ENCODE measurements at regions not wholly inside any gene's neighbourhood (a gene's known extent, or its start where the extent isn't known, plus 50 kb on each side); places are given as distances from the start of the nearest gene placed in this dataset.

GRCh38 chr19:31976775-31977536 is 368.5 kb upstream of the ZNF507 start:
- no peak overlapping the region for H3K4me3 Mint-ChIP-seq
- ATAC-seq: peak in 1 of 2 donors; percentile 11
- no peak overlapping the region for H3K27ac Mint-ChIP-seq
- no peak for DNase-seq (ENCODE audit: low spot score)
- no peaks in the 10 kb centered on the region for H3K36me3 Mint-ChIP-seq
- no peaks in the 10 kb centered on the region for H3K9me3 Mint-ChIP-seq
- no peaks in the 10 kb centered on the region for H3K4me1 Mint-ChIP-seq (ENCODE audit: low read depth in 2 of 2)
- peaks cover 3 to 7% of the 10 kb centered on the region in 2 donors for H3K27me3 Mint-ChIP-seq

DNA sequence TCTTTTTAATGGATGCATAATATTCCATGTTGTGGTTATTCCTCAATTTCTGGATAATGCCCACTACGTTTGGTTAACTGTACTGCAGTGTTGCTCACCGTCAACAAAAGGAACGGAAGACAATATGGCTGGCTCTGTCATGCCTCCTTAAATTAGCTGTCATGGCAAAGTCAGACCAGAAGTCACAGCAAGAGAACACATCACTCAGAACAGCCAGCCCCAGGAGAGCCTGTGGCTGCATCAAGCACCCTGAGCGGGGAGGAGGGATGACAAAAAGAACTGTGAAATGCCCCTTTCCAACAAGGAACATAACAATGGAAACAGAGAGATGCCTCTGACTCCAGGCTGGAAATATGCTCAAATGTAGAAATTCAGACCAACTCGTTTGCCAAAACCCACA is 366.0 kb upstream of the ZNF507 start:
- no peaks in the 10 kb centered on the region for H3K36me3 Mint-ChIP-seq
- no peaks in the 10 kb centered on the region for H3K9me3 Mint-ChIP-seq
- no peaks in the 10 kb centered on the region for H3K4me1 Mint-ChIP-seq (ENCODE audit: low read depth in 2 of 2)
- DNase-seq (ENCODE audit: low spot score) (no peak), ATAC-seq (no peak)
- peaks cover 3 to 10% of the 10 kb centered on the region in 2 donors for H3K27me3 Mint-ChIP-seq
- H3K4me3 Mint-ChIP-seq: no peak overlapping the region
- no peak overlapping the region for H3K27ac Mint-ChIP-seq

DNA sequence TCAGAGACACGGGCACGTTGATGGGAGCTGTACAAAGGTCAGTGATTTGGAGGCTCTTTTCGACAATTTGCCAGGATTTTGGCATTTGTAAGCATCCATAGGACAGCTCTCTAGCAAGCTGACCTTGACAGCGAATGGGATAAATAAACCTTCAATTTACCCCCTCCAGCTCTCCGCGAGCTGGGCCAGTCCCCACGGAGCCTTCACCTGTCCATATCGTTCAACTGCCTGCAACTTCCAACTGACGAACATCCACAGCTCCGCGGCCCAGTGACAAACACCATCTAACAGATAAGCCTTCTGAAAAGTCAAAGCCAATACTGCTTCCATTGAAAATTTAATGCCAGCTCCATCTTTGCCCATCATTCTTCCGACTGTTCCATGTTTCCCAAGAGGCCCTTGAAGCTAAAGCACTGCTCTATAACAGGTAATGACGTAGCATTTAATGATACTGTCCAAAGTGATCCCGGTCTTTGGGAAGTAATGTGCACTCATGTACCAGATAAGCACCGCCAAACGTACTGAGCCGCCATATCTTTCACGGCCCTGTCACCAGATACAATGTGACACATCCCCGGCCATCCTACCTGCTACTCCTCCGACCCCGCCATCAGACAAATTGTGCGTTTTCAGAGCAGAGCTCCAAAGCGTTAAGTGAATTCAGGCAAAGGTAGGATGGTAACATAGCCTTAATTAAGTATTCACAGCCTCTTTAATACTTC is 365.3 kb upstream of the ZNF507 start:
- no peak for DNase-seq (ENCODE audit: low spot score)
- H3K4me1 Mint-ChIP-seq (ENCODE audit: low read depth in 2 of 2): no peaks in the 10 kb centered on the region
- no peaks in the 10 kb centered on the region for H3K36me3 Mint-ChIP-seq
- ATAC-seq: no peak
- H3K27ac Mint-ChIP-seq: no peak overlapping the region
- no peak overlapping the region for H3K4me3 Mint-ChIP-seq
- H3K27me3 Mint-ChIP-seq: peaks cover 3 to 15% of the 10 kb centered on the region in 2 donors
- H3K9me3 Mint-ChIP-seq: no peaks in the 10 kb centered on the region

DNA sequence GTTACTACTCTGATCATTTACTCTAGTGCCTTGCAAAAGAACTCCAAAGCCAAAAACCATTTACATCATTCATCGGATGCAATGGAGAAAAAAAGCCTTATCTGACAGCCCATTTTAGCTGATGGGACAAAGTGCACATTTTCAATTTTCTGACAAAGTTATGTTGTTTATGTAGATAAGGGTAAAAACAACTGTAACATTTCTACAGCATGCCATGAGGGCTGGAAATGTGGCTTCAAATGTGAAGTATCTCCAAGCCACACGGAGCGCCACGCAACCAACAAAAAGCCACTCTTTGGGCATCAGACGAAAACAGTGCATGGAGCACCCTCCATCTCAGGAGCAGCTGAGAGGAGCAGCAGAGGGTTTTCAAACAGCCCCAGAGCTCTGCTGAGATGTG is 364.6 kb upstream of the ZNF507 start:
- H3K27me3 Mint-ChIP-seq: peaks cover 3 to 15% of the 10 kb centered on the region in 2 donors
- H3K4me3 Mint-ChIP-seq: no peak overlapping the region
- DNase-seq (ENCODE audit: low spot score) (no peak), ATAC-seq (no peak)
- no peak overlapping the region for H3K27ac Mint-ChIP-seq
- H3K36me3 Mint-ChIP-seq: no peaks in the 10 kb centered on the region
- H3K9me3 Mint-ChIP-seq: no peaks in the 10 kb centered on the region
- H3K4me1 Mint-ChIP-seq (ENCODE audit: low read depth in 2 of 2): no peaks in the 10 kb centered on the region

- ATAC-seq (peak in 1 of 2 donors; percentile 17), DNase-seq (ENCODE audit: low spot score) (no peak)
- H3K27ac Mint-ChIP-seq: no peak overlapping the region
- H3K27me3 Mint-ChIP-seq: peaks cover 3 to 15% of the 10 kb centered on the region in 2 donors
- no peak overlapping the region for H3K4me3 Mint-ChIP-seq
- H3K9me3 Mint-ChIP-seq: no peaks in the 10 kb centered on the region
- H3K4me1 Mint-ChIP-seq (ENCODE audit: low read depth in 2 of 2): no peaks in the 10 kb centered on the region
- no peaks in the 10 kb centered on the region for H3K36me3 Mint-ChIP-seq
Observed at GRCh38 chr19:31981545-31981944, 363.9 kb upstream of the ZNF507 start.

DNA sequence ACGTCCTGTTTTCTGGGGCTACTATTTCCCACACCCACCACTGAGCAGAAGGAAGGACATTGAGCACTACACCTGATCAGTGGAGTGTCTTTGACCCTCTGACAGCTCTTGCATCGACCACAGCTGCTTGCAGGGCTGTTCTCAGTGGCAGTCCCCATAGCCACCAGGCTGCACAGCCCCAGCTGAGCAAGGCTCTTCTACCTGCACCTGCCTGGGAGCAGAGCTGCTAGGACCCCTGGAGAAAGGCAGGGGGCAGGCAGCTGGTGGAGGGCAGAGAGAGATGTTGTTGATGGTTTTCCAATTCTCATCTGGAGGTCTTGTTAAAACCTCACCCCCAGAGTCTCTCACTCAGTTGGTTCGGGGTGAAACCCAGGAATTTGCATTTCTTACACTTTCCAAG is 361.8 kb upstream of the ZNF507 start:
- no peak for DNase-seq (ENCODE audit: low spot score)
- Mint-ChIP-seq H3K27me3 (peaks cover 8 to 20% of the 10 kb centered on the region in 2 donors), H3K4me1 (ENCODE audit: low read depth in 2 of 2) (no peaks in the 10 kb centered on the region), H3K36me3 (no peaks in the 10 kb centered on the region), H3K27ac (no peak overlapping the region), H3K9me3 (peaks cover 3% of the 10 kb centered on the region), H3K4me3 (no peak overlapping the region)
- no peak for ATAC-seq

DNA sequence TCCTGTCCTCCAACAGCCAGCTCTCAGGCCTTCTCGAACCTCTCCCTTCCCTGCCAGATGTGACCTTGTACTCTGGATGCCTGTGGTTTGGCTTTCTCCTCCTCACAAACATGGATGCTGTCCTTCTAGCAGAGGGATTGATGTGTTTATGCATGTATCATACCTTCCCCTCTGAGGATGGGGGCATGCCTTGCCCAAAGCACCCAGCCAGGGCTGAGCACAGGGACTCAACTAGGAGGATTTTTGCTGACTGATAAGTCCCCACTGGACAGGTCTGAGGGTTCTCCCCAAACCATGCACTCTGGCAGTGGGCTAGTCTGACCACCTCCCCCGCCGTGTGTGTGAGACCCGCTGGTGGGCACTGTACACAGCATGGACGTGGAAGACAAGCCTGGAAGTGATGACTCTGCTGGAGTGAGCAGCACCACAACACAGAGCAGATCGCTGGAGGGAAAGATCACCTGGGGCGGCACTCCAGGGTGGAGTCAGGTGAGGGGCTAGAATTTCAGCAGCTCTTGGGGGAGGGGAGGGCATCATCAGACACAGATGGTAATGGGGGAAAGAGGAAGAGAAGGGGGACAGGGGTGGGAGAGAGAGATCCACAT is 360.3 kb upstream of the ZNF507 start:
- Mint-ChIP-seq H3K36me3 (no peaks in the 10 kb centered on the region), H3K27ac (no peak overlapping the region), H3K4me3 (no peak overlapping the region), H3K27me3 (peaks cover 8 to 22% of the 10 kb centered on the region in 2 donors), H3K4me1 (ENCODE audit: low read depth in 2 of 2) (peaks cover 0 to 2% of the 10 kb centered on the region in 2 donors), H3K9me3 (peaks cover 4% of the 10 kb centered on the region)
- ATAC-seq (peak; percentile 27 to 29), DNase-seq (ENCODE audit: low spot score) (no peak)

GRCh38 chr19:31986951-31987350 is 358.5 kb upstream of the ZNF507 start:
- no peaks in the 10 kb centered on the region for H3K36me3 Mint-ChIP-seq
- DNase-seq (ENCODE audit: low spot score) (no peak), ATAC-seq (no peak)
- H3K9me3 Mint-ChIP-seq: peaks cover 6% of the 10 kb centered on the region
- no peak overlapping the region for H3K27ac Mint-ChIP-seq
- H3K4me1 Mint-ChIP-seq (ENCODE audit: low read depth in 2 of 2): peaks cover 0 to 2% of the 10 kb centered on the region in 2 donors
- H3K27me3 Mint-ChIP-seq: peaks cover 9 to 25% of the 10 kb centered on the region in 2 donors
- no peak overlapping the region for H3K4me3 Mint-ChIP-seq

DNA sequence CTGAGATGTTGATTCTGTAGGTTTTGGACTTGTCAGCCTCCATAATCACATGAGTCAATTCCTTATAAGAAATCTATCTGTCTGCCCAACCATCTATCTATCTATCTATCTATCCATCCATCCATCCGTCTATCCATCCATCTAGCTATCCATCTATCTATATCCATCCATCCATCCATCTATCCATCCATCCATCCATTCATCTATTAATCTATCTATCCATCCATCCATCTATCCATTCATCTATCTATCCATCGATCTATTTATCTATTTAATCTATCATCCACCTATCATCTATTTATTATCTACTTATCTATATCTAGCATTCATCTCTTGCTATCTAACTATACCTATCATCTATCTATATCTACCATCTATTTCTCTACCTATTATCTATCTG is 357.2 kb upstream of the ZNF507 start:
- Mint-ChIP-seq H3K27ac (no peak overlapping the region), H3K27me3 (peaks cover 9 to 25% of the 10 kb centered on the region in 2 donors), H3K36me3 (no peaks in the 10 kb centered on the region), H3K9me3 (peaks cover 6% of the 10 kb centered on the region), H3K4me1 (ENCODE audit: low read depth in 2 of 2) (peaks cover 0 to 2% of the 10 kb centered on the region in 2 donors), H3K4me3 (no peak overlapping the region)
- DNase-seq (ENCODE audit: low spot score) (no peak), ATAC-seq (no peak)

GRCh38 chr19:31991984-31992655 is 353.3 kb upstream of the ZNF507 start:
- DNase-seq (ENCODE audit: low spot score) (no peak), ATAC-seq (no peak)
- peaks cover 5% of the 10 kb centered on the region for H3K36me3 Mint-ChIP-seq
- H3K27ac Mint-ChIP-seq: no peak overlapping the region
- H3K4me3 Mint-ChIP-seq: no peak overlapping the region
- peaks cover 0 to 2% of the 10 kb centered on the region in 2 donors for H3K4me1 Mint-ChIP-seq (ENCODE audit: low read depth in 2 of 2)
- peaks cover 5% of the 10 kb centered on the region for H3K9me3 Mint-ChIP-seq
- H3K27me3 Mint-ChIP-seq: peaks cover 7 to 29% of the 10 kb centered on the region in 2 donors

GRCh38 chr19:31992750-31993149 is 352.7 kb upstream of the ZNF507 start:
- no peak overlapping the region for H3K4me3 Mint-ChIP-seq
- peaks cover 7 to 34% of the 10 kb centered on the region in 2 donors for H3K27me3 Mint-ChIP-seq
- H3K27ac Mint-ChIP-seq: no peak overlapping the region
- ATAC-seq: peak in 1 of 2 donors; percentile 15
- peaks cover 5% of the 10 kb centered on the region for H3K36me3 Mint-ChIP-seq
- peaks cover 0 to 2% of the 10 kb centered on the region in 2 donors for H3K4me1 Mint-ChIP-seq (ENCODE audit: low read depth in 2 of 2)
- H3K9me3 Mint-ChIP-seq: peaks cover 5% of the 10 kb centered on the region
- no peak for DNase-seq (ENCODE audit: low spot score)

- peaks cover 2% of the 10 kb centered on the region for H3K9me3 Mint-ChIP-seq
- DNase-seq (ENCODE audit: low spot score) (no peak), ATAC-seq (no peak)
- H3K4me1 Mint-ChIP-seq (ENCODE audit: low read depth in 2 of 2): no peaks in the 10 kb centered on the region
- no peak overlapping the region for H3K4me3 Mint-ChIP-seq
- H3K36me3 Mint-ChIP-seq: peaks cover 5% of the 10 kb centered on the region
- H3K27ac Mint-ChIP-seq: no peak overlapping the region
- peaks cover 4 to 16% of the 10 kb centered on the region in 2 donors for H3K27me3 Mint-ChIP-seq
Observed at GRCh38 chr19:31995546-31995945, 349.9 kb upstream of the ZNF507 start.

GRCh38 chr19:32010071-32010470 is 335.3 kb upstream of the ZNF507 start:
- DNase-seq (ENCODE audit: low spot score) (no peak), ATAC-seq (no peak)
- Mint-ChIP-seq H3K27ac (no peak overlapping the region), H3K4me3 (no peak overlapping the region), H3K36me3 (no peaks in the 10 kb centered on the region), H3K4me1 (ENCODE audit: low read depth in 2 of 2) (no peaks in the 10 kb centered on the region), H3K9me3 (no peaks in the 10 kb centered on the region), H3K27me3 (no peaks in the 10 kb centered on the region)

Measured in natural killer cell treated with Interleukin-12 subunit alpha and Interleukin-12 subunit beta and Interleukin-15 and Interleukin-18, amount 100 ng/mL, for 72 hours (primary cell).